Ishikawa (cell line): ENCODE measurements at regions not wholly inside any gene's neighbourhood (a gene's known extent, or its start where the extent isn't known, plus 50 kb on each side); places are given as distances from the start of the nearest gene placed in this dataset.

Source experiments
- CEBPB ChIP-seq: IDR thresholded peaks from 2 replicates; pipeline ENCODE4 v1.6.1; 2012
- CREB1 ChIP-seq: IDR thresholded peaks from 2 replicates; pipeline ENCODE4 v1.6.1; 2012; ENCODE audit warnings: low read depth
- EGR1 ChIP-seq: IDR thresholded peaks from 2 replicates; pipeline ENCODE4 v1.6.1; 2012
- EP300 ChIP-seq: IDR thresholded peaks from 2 replicates; pipeline ENCODE4 v1.6.1; 2012; ENCODE audit warnings: borderline replicate concordance
- FOXM1 ChIP-seq: IDR thresholded peaks from 2 replicates; pipeline ENCODE4 v1.6.1; 2012; ENCODE audit warnings: low read depth, borderline replicate concordance
- MAX ChIP-seq: IDR thresholded peaks from 2 replicates; pipeline ENCODE4 v1.6.1; 2012
- NFIC ChIP-seq: IDR thresholded peaks from 2 replicates; pipeline ENCODE4 v1.6.1; 2012
- RAD21 ChIP-seq: IDR thresholded peaks from 2 replicates; pipeline ENCODE4 v1.6.1; 2012; ENCODE audit warnings: low read depth
- TAF1 ChIP-seq: IDR thresholded peaks from 2 replicates; pipeline ENCODE4 v1.6.1; 2012; ENCODE audit warnings: low read depth, mild to moderate bottlenecking
- TCF12 ChIP-seq: IDR thresholded peaks from 2 replicates; pipeline ENCODE4 v1.6.1; 2012; ENCODE audit warnings: low read depth
- TEAD4 ChIP-seq: IDR thresholded peaks from 2 replicates; pipeline ENCODE4 v1.6.1; 2012
- YY1 ChIP-seq: IDR thresholded peaks from 2 replicates; pipeline ENCODE4 v1.6.1; 2012; ENCODE audit warnings: low read depth
- ZBTB7A ChIP-seq: IDR thresholded peaks from 2 replicates; pipeline ENCODE4 v1.6.1; 2012; ENCODE audit warnings: low read depth
- TF ChIP-seq, protein P1 (sequence below): IDR thresholded peaks from 2 replicates; pipeline ENCODE4 v1.6.1; 2012; ENCODE audit warnings: low read depth, mild to moderate bottlenecking
- TF ChIP-seq, protein P2 (sequence below): IDR thresholded peaks from 2 replicates; pipeline ENCODE4 v1.6.1; 2012

DNA sequence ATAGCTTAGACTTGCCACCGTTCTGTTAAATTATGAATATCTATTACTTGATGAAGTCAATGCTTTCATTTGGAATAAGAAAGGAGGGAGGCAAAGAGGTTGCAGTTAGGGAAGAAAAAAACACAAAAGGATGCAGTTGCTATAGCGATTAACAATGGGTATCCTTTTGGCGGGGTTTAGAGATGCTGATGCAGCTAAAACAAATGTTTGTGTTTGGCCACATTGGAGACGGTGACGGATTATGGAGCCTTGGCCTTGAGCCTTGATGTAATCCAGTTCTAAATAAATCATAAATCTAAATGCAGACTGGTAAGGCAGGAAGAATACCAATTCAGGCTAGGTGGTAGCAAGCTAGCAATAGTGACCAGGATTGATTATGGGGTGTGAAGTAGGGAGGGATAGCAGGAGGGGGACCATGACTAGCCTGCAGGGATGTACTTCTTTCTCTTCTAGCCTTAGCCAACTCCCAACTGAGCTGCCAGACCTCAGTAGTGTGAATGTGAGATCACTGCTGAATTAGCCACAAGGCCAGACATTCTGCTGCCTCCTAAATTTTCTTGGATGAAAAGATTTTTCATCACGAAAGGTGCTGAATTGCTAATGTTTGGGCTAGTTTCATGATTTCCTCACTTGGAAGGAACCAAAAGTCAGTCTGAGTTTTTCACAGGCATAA lies 160.3 kb downstream of the TLR4 start:
- TF ChIP-seq EGR1 (no peak), TCF12 (no peak), MAX (no peak), RAD21 (no peak), CREB1 (no peak), TEAD4 (no peak), TAF1 (no peak), EP300 (no peak), FOXM1 (no peak), CEBPB (no peak)
- TF ChIP-seq, protein P1, sequence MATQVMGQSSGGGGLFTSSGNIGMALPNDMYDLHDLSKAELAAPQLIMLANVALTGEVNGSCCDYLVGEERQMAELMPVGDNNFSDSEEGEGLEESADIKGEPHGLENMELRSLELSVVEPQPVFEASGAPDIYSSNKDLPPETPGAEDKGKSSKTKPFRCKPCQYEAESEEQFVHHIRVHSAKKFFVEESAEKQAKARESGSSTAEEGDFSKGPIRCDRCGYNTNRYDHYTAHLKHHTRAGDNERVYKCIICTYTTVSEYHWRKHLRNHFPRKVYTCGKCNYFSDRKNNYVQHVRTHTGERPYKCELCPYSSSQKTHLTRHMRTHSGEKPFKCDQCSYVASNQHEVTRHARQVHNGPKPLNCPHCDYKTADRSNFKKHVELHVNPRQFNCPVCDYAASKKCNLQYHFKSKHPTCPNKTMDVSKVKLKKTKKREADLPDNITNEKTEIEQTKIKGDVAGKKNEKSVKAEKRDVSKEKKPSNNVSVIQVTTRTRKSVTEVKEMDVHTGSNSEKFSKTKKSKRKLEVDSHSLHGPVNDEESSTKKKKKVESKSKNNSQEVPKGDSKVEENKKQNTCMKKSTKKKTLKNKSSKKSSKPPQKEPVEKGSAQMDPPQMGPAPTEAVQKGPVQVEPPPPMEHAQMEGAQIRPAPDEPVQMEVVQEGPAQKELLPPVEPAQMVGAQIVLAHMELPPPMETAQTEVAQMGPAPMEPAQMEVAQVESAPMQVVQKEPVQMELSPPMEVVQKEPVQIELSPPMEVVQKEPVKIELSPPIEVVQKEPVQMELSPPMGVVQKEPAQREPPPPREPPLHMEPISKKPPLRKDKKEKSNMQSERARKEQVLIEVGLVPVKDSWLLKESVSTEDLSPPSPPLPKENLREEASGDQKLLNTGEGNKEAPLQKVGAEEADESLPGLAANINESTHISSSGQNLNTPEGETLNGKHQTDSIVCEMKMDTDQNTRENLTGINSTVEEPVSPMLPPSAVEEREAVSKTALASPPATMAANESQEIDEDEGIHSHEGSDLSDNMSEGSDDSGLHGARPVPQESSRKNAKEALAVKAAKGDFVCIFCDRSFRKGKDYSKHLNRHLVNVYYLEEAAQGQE = no peak

DNA sequence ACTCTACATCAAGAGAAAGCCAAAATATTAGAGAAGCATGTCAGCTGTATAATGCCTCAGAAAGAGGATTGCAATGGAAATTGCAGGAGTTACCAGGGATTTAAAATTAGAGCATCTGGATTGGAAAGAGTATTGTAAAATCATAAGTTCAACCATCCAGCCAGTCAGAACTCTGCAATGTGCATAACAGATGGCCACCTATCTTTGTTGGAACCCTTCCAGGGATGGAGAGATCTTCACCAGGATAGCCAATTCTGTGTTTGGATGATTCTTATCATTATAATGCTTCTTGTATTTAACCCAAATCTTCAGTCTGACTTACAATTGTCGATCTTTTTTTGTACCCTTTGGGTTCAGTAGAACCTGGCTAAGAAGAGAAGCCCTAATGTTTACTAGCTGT lies 164.4 kb downstream of the TLR4 start:
- no peak for TF ChIP-seq ZBTB7A
- no peak for TF ChIP-seq NFIC
- no peak for TF ChIP-seq YY1
- TF ChIP-seq, protein P1 = no peak
- TF ChIP-seq RAD21 = no peak
- no peak for TF ChIP-seq TEAD4
- TF ChIP-seq MAX = no peak
- no peak for TF ChIP-seq TAF1
- no peak for TF ChIP-seq EP300
- TF ChIP-seq, protein P2, sequence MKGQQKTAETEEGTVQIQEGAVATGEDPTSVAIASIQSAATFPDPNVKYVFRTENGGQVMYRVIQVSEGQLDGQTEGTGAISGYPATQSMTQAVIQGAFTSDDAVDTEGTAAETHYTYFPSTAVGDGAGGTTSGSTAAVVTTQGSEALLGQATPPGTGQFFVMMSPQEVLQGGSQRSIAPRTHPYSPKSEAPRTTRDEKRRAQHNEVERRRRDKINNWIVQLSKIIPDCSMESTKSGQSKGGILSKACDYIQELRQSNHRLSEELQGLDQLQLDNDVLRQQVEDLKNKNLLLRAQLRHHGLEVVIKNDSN = no peak
- TF ChIP-seq CREB1 = no peak
- TF ChIP-seq FOXM1 = no peak
- TF ChIP-seq EGR1 = no peak
- no peak for TF ChIP-seq TCF12
- no peak for TF ChIP-seq CEBPB

GRCh38 chr9:117869287-117869686 lies 165.1 kb downstream of the TLR4 start:
- TF ChIP-seq TCF12 (no peak), YY1 (no peak), TAF1 (no peak), EGR1 (no peak), CREB1 (no peak), NFIC (no peak), CEBPB (no peak), MAX (no peak), RAD21 (no peak)
- TF ChIP-seq, protein P2 = no peak
- TF ChIP-seq, protein P1 = no peak

DNA sequence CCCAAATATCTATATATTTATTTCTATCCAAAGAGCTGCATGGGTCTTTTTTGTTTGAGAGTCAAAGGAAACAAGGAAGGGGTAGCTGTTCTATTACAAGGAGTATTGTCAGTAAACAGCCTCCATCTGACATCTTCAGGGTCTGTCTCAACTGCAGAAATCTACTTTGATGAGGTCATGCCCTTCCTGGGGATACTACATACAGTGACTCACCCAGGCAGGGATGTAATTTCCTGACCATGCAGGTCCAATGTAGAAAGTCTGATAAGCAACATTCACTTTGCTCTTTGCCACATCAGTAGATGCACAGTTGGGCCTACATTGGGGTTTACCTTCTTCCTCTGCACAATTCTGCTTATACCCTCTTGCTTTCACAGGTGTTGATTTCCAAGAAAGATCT lies 165.5 kb downstream of the TLR4 start:
- TF ChIP-seq EGR1 (no peak), RAD21 (no peak), TCF12 (no peak), TEAD4 (no peak), YY1 (no peak), EP300 (no peak)

DNA sequence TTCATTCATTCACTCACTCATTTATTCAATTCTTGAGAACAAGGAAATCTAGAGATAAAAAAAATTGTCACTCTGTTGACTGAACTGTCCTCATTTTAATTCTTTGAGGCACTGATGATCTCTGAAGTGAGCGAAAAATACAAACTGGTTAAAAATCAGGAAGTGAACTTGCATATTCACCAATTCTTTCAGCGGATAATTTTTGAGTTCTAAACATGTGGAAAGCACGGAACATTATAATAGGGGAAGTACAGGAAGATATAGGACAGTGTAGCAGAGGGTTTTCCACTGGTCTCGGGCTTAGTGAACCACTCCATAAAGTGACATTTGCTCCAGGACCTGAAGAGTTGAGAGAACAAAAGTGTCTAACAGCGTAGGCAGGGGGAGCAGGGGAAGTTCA lies 169.5 kb downstream of the TLR4 start:
- TF ChIP-seq FOXM1 (no peak), TAF1 (no peak), TCF12 (no peak), CEBPB (no peak), YY1 (no peak), ZBTB7A (no peak), EP300 (no peak), CREB1 (no peak), NFIC (no peak), TEAD4 (no peak), MAX (no peak), RAD21 (no peak), EGR1 (no peak)
- TF ChIP-seq, protein P1 = no peak
- TF ChIP-seq, protein P2 = no peak
